Stimulated activated CD4-positive, alpha-beta T cell treated with anti-CD3 and anti-CD28 coated beads, Interleukin-4, amount 100 ng/mL, for 4 hours (primary cell): ENCODE measurements at regions not wholly inside any gene's neighbourhood (a gene's known extent, or its start where the extent isn't known, plus 50 kb on each side); places are given as distances from the start of the nearest gene placed in this dataset.

Experiments used
- DNase-seq, 2 experiments: peaks; one replicate each; pipeline ENCODE4 v3.0.0-alpha.2; 2020

DNA sequence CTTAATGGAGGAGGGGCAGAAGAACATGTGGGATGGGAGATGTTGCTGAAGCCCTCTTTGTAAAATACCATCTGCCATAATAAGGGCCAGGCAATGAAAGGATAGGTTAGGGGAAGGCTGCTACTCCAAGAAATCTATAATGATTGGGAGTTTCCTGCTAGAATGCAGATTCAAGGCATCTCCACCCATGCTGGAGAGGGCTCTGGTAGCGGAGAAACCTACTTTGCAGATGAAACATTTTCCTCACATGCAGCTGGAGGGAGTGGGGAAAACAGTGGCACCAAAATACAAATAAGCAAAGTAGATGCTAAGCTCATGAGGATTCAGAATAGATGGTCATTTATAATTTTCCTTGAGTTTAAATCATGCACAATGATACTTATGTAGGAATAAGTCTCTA lies 82.3 kb upstream of the GCFC2 start:
- DNase-seq, result no peak

DNA sequence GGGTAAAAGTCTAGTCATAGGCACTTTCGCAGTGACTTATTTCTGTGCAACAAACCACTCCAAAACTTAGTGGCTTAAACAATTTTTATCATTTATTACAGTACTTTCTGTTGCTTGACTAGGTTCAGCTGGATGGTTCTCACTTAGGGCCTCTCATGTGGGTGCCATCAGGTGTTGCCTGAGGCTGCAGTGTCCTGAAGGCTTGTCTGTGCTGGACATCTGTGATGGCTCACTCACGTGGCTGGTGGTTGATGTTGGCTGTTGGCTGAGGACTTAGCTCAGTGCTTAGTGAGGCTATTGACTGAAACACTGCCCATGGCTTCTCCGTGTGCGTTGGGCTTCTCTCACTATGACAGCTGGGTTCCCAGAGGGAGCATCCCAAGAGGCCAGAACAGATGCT lies 81.4 kb upstream of the GCFC2 start:
- DNase-seq, result no peak

DNA sequence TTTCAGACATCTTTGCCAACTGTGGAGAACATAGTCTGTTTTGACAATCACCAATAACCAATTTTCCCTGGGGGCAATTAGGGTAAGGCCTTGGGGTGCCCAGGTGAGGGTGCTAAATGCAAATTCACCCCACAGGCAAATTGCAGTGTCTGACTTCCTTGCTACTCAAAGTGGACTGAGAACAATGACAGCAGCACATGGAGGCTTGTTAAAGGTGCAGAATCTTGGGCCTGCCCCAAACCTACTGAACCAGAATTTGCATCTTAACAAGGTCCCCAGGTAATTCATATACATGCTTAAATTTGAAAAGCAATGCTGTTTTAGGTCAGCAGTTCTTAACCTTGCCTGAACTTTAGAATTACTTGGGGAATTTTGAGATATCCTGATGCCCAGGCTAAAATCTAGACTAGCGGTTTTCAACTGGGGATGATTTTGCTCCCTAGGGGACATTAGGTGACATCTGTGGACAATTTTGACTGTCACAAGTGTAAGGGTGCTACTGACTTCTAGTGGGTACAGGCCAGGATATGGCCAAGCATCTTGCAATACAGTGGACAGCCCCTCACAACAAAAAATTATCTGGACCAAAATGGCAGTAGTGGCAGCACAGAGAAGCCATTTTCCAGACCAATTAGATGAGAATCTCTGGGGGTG lies 80.2 kb upstream of the GCFC2 start:
- no peak for DNase-seq

GRCh38 chr2:75790121-75790813 lies 79.6 kb upstream of the GCFC2 start:
- no peak for DNase-seq

DNA sequence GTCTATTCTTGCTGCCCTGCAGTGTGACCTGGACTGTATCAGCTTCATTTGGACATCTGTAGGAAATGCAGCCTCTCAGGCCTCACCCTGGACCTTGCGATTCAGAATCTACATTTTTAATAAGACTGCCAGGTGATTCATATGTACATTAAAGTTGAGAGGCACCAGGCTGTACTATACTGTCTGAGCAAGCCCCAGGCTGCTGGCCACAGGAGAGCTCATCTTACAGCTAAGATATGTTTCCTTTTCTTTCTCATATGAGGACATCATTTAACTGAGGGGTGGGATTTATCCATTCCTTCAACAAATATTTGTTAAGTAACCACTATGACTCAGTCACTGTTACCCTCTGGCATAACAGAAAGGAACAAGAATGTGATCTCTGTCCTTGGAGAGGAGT lies 78.2 kb upstream of the GCFC2 start:
- no peak for DNase-seq

DNA sequence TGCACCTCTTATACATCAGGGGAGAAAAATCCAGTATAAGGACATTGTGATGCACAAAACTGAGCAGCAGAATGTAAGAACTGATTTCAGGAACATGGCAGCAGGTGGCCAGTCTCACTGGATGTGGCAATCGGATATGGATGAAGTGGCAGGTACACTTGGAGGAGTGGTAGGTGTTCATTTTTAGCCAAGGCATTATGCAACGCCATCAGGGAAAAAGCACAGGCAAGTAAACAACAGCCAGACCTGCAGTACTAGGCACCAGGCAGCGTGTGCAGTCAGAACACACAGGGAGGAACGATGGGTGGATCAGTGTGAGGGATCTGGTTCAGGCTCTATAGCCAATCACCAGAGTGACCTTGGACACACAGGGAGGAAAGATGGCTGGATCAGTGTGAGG lies 77.4 kb upstream of the GCFC2 start:
- no peak for DNase-seq

DNA sequence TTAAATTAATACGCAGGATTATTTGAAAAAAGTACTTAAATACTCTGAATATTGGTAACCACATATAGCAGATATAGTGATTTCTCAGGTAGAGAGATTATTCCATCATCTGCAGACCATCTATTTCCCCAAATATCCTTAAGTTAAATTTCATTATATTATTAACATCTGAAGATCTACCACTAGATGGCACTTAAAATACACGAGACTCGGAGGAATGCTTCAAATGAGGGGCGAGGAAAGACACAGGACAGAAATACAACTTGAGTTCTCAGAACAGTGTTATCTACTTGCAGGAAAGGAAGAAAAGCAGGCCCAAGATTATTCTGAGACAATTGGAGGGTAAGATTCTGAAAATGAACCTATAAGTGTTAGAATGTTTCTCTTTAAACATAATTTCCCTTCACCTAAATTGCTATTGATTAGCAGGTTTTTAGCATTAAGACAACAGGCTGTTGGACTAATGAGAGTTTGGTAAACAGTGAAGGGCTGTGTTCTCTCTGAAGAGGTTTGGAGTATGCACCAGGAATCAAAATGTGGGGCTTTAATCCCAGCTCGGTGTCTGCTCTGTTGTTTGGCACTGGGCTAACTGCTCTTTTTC lies 76.9 kb upstream of the GCFC2 start:
- DNase-seq, result no peak

DNA sequence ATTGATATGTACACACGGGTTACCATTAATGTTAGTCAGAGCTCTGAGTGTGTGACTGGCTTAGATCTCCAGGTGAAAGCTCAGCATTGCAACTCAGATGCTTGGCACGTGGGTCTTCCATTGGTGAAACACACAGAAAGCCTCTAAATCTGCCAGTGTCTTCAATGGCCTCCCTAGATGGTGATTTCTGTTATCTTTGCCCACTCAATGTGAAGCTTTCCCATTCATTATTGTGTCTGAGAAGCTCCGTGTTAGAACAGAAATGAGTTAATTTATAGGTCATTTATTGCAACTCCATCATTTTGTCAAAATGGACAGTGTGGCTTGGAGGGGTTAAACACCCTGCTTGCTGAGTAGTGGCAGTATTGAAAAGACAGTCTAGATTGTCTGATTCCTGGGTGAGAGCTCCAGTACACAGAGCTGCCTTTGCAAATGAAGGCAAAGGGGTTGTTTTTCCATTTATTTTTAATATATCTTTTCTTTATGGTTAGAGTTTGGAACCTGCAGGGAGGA lies 64.7 kb upstream of the GCFC2 start:
- DNase-seq, result no peak

DNA sequence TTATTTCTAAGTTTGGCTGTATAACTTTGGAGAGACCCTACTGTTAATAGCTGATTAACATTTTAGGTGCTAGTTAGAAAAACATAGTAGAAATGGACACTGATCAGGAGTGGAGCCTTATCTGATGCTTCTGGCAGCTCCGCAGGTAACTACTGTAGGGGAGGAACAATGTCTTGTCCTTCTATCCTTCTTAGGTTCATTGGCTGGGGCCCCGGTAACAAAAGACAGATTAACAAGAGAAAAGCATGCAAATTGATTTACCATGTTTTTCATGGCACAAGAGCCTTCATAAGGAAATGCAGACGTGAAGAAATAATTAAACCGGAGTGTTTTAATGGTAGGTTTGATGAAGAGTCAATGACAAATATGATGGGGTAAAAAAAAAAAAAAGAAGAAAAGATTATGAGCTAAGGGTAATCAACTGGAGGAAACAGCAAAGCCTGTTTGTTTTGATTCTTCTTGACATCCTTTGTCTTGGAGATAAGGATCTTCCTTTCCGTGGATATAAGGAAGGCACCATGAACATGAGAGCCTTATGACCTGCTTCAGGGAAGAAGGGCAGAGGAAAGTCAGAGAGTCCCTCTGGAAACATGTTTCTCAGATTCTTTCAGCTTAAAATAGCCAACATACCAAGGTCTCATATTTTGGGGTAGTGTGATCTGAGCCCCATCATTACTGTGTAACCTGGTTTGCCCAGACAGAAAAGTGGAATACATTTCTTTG lies 62.4 kb upstream of the GCFC2 start:
- DNase-seq, result no peak

- DNase-seq, result no peak
Measured at GRCh38 chr2:75765798-75766197, 55.1 kb upstream of the GCFC2 start.

DNA sequence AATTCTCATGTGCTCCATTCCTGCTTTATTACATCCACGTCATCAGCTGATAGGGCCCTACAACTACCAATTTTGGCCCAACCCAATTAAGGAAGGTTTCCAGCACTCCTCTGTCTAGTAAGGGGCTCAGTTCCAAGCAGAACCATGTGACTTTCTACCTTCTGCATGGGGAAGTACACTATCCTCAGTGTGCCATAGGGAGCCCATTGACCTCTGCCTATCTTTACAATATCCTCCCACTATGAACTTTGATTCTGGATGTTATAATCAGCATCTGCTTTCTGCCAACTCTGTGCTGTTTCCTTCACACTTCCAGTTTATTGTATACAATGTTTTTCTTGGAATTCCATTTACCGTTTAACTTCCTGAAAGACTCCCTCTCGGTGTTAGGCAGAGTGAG lies 53.9 kb upstream of the GCFC2 start:
- no peak for DNase-seq
